Activated CD4-positive, alpha-beta T cell treated with anti-CD3 and anti-CD28 coated beads, Interleukin-2, amount 50 U/mL, for 24 hours (primary cell): ENCODE measurements at regions not wholly inside any gene's neighbourhood (a gene's known extent, or its start where the extent isn't known, plus 50 kb on each side); places are given as distances from the start of the nearest gene placed in this dataset.
"Not testable (repeated sequence)": the region's sequence is repeated elsewhere in the genome, so short reads cannot be mapped to it uniquely, and the experiment has no call there.

ENCODE experiments used
- DNase-seq, 2 donors: peaks; one replicate each; pipeline ENCODE4 v3.0.0-alpha.2; 2020; ENCODE audit warnings: low read depth in 1 of 2, low spot score in 1 of 2

DNA sequence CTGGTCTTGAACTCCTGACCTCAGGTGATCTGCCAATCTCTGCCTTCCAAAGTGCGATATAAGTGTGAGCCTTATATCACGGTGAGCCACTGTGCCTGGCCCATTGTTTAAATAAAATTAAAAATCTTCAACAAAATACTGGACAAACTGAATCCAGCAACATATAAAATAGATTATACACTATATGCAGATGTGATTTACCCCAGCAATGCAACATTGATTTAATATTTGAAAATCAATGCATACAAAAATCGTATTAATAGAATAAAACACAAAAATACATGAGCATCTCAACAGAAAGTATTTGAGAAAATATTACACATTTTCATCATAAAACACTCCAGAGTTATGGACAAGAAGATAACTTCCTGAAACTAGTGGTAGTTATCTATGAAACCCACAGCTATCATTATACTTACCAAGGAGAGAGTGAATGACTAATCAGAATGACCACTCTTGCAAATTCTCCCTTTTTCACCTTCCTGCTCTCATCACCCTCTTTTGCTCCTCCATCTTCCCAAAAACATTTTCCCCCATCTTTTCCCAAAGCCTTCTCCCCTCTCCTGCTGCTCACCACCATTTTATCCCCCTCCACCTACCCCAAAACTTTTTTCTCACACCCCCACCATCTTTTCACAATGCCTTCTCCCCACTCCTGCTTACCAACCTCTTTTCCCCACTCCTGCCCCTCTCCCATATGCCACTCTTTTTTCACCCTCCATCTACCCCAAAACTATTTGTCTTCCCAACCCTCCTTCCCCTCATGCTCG lies 122.1 kb upstream of the VPREB1 start:
- DNase-seq, result no peak

GRCh38 chr22:22121445-22121844 lies 123.1 kb upstream of the VPREB1 start:
- no peak for DNase-seq

- DNase-seq, result no peak
Observed at GRCh38 chr22:22120160-22120559, 124.4 kb upstream of the VPREB1 start.

GRCh38 chr22:22118987-22119386 lies 125.6 kb upstream of the VPREB1 start:
- DNase-seq, result no peak

DNA sequence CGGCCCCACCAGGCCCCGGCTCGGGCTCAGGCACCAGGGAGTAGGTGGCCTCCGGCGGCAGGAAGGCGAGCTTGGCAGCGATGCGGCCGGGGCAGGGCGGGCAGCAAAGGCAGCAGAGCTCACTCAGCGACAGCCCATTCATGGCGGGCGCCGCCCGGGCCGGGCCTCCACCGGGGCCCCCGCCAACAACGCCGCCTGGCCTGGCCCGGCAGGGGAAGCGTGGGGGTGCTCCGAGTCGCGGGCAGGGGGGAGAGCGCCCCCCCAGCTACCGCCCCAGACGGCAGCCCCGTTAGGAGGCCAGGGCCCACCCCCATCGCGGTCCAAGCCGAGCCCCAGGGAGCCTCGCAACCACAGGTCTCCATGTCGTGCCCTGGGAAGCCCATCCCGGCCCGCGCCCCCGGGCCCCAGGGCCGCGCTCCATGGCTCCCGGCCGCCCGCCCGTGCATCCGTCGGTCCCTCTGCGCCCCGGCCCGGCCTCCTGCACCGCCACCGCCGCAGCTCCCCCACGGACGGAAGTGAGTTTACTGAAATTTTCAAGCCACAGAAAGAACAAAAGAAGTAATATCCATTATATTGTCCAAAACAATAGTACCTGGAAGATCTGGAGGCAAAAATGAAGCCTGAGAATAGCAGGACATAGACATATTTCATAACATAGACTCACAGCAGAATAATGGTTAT lies 126.6 kb upstream of the VPREB1 start:
- not testable (repeated sequence) for DNase-seq

DNA sequence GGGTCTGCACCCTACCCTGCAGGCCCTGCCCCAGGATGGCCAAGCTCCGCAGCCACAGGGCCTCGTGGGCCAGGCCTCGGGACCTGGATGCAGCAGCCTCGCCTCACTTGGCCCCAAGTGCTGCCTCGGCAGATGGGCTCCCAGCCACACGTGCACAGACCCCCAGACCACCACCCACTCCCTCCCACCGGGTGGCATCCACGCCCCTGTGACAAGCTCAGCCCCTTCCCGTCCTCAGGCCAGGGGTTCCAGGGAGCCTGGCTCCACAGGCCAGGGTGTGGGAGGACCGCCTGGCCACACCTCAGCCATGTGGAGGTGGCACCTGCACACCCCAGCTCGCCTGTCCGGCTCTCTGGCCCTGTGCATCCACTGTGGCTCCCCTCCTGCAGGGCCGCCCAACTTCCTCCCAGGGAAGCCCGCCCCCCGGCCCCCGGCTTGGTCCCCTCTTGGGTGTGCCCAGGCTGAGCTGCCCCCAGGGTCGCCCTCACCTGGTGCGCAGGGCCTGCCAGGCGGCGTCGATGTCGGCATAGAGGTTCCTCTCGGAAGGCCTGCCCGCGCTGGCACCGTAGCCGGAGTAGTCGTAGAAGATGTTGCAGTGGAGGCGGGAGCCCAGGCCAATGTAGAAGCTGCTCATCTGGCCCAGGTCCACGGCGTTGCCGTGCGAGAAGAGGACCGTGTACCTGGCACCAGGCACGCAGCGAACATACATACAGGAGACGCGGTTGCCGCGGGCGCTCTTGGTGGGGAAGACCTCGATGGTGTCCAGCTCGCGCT lies 127.4 kb upstream of the VPREB1 start:
- not testable (repeated sequence) for DNase-seq

- DNase-seq, result no peak
Observed at GRCh38 chr22:22113701-22114100, 130.9 kb upstream of the VPREB1 start.

- DNase-seq, result no peak
Observed at GRCh38 chr22:22112533-22113294, 130.1 kb upstream of the TOP3B start.

DNA sequence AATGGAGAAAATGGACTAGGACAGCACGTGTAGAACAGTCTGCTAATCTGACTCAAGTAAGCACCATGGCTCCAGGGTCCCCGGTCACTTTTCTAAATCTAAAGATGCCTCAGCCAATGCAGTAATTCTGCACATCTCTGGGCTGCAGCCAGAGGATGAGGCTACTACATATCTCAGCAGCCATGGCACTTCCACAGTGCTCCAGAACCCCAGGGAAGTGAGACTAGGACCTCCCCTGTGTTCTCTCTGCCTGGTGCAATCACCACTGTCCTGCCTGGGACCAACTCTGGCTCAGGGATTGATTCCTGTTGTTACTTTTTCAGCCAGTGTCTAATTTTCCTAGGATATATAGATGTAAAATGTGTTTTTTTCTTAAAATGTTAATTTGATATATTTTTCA lies 129.4 kb upstream of the TOP3B start:
- no peak for DNase-seq

DNA sequence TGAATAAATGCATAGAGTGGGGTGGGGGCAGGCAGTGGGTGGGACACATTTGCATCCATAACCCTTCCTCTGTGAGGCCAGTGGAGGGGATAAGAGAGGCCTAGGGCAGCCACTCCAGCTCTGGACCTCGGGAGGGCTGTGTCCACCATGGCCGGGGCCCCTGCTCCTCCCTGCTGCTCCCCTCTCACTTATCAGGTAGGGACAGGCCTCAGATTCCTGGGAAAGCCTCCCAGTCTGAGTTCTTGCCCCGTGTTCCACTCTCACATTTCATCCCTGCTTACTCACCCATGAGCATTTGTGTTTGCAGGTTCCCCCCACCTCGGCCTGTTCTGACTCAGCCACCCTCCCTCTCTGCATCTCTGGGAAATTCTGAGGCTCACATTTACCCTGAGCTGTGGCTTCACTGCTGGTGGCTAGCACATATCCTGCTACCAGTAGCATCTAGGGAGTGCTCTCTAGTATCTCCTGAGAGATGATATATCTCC lies 128.7 kb upstream of the TOP3B start:
- DNase-seq, result peak in 1 of 2 donors; percentile 12

GRCh38 chr22:22110548-22111266 lies 128.1 kb upstream of the TOP3B start:
- no peak for DNase-seq

DNA sequence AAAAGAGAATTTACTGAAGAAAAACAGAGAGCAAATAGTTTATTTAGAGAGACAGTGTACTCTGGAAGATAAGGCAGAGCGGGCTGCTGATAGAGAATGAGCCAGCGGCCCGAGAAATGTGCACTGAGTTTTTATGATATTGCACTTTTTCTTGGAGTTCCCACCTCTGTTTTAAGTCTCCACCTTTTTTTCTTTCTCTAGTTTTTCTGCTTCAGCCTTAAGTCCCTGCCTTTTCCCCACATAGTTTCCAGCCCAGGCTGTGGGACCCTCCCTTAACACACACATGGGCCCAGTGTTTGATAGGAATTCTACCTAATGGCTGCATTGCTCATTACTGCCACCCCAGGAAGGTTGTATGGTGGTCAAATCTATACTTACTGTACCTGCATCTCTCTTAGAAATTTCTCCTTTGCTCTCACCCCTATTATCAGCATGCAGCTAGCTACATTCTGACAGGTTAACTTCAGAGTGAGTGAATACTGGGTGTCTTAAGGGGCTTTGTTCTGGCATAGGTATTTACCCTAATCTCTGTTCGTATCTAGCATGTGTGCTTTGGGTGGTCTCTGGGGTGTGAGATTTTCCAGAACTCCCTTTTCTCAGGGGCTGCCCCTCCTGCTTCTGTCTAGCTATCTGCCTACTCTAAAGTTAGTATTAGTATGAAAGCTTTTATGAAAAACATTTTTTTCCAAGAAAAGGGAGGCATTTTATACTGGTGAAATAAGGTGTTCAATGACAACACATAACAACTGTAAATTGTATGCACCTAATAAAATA lies 127.3 kb upstream of the TOP3B start:
- no peak for DNase-seq

DNA sequence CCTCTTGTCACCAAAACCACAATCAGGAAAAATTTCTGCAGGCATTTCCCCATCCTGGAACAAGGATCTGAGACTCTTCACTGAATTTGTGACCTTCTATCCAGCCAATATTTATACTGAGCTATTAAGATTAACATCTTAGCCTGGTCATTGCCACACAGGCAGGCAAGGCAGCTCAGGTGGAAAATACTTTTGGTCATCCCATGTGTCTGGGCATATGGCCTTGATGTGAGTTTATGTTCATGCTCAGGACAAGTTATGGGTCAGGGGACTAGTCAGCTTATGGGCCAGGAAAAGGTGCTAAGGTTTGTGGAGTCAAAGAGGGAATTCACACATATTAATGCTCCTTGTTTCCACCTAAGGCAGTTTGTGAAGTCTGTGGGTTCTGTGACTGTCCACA lies 124.3 kb upstream of the TOP3B start:
- no peak for DNase-seq

DNA sequence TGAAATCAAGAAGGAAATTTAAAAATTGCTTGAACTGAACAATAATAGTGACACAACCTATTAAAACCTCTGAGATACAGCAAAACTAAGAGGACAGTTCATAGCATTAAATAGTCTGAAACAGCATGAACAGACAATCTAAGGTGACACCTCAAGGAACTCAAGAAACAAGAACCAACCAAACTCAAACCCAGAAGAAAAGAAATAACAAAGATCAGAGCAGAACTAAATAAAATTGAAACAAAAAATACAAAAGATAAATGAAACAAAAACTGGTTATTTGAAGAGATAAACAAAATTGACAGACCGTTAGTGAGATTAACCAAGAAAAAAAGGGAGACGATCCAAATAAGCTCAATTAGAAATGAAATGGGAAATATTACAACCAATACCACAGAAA lies 122.8 kb upstream of the TOP3B start:
- no peak for DNase-seq

DNA sequence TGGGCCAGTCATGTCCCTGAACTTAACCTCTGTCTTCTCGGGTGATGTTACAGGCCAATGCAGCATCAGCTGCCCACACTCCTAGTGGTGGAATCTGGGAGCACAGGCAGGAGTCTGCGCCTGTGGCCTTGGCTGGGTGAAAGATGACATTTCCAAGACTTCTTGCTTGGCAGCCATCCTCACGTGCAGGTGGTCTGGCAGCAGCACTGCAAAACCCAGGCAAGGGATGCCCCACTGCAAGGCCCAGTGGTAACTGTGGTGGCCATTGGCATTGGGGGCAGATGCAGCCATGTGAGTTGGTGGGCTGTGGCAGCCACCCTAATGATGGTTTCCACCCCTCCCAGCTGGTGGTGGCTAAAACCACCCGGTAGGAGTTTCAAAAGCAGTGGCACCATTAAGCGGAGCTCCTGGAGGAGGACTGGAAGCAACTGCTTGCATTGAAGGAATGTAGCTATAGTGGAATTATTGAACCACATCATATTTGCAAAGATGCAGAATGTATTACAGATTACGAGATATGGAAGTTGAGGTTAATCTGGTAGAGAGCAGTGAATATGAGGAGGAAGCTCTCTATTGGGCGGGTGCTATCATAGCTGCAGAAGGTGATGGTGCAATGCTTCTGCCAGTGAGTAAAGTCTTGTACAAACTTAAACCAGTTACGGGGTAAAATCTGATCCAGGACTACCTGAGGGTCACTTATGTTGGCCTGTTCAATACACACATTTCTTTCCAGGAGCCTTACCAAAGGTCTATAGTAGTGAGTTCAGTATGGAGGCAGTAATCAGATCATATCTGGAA lies 120.7 kb upstream of the TOP3B start:
- DNase-seq, result no peak

DNA sequence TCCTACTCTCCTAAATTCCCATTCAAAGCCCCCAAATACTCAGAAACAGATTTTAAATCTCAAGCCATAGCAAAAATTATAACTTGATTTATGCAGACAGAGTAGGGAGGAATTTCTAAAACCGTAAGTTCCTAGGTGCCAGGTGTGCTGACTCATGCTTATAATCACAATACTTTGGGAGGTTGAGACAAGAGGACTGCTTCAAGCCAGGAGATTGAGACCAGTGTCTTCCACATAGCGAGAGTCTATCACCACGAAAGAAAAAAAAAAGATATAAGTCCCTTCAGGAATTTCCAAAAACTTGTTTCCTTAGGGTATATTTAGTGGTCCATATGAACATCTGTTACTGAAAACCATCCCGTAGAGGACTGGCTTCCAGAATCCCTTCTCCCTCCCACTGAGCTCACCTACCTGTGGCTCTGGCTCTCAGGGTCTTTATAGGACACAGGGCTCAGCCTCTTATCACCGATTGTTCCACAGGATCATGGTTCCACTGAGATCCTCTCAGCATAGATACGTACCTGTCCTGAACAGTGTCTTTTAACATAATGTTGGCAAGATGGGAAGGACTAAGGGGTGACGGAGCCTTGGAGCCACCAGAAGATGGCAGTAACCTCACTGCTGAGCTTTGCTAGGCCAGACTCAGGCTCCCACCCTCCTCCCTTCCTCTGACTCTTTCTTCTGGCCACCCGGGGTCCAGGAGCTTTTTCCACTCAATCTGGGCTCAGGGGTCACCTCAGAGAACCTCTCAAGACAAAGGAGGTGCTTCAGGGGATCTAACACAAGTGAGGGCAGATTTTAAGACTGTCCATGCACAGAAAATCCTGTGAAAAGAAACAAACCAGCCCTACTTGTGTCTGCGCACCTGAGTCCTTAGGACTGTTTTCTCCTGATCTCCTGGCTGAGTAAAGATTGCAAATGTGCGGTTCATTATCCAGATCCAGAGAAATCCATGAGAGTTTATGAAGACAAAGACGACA lies 117.5 kb upstream of the TOP3B start:
- no peak for DNase-seq

GRCh38 chr22:22099194-22099486 lies 116.6 kb upstream of the TOP3B start:
- DNase-seq, result no peak
